Hematopoietic multipotent progenitor cell treated with erythropoietin and hydrocortisone succinate and interleukin-3 and kit ligand, for 8 days (in vitro differentiated cells): ENCODE measurements at regions not wholly inside any gene's neighbourhood (a gene's known extent, or its start where the extent isn't known, plus 50 kb on each side); places are given as distances from the start of the nearest gene placed in this dataset.

Experiments used
- DNase-seq: peaks from one replicate; pipeline ENCODE4 v3.0.0-alpha.2; 2015

- no peak for DNase-seq
These were observed 1093.4 kb downstream of the ADGRL3 start for GRCh38 chr4:62293551-62293950.

GRCh38 chr4:62292911-62293310, 1092.8 kb downstream of the ADGRL3 start:
- DNase-seq, result no peak

GRCh38 chr4:62288808-62289541, 1088.8 kb downstream of the ADGRL3 start:
- no peak for DNase-seq

- no peak for DNase-seq
These were observed 1084.9 kb downstream of the ADGRL3 start for GRCh38 chr4:62285026-62285425.

GRCh38 chr4:62279689-62280088, 1079.6 kb downstream of the ADGRL3 start:
- no peak for DNase-seq

- DNase-seq, result no peak
These were observed 1075.3 kb downstream of the ADGRL3 start for GRCh38 chr4:62275470-62275869.

- no peak for DNase-seq
These were observed 1074.7 kb downstream of the ADGRL3 start for GRCh38 chr4:62274782-62275181.

- no peak for DNase-seq
These were observed 1071.0 kb downstream of the ADGRL3 start for GRCh38 chr4:62271107-62271506.

GRCh38 chr4:62269918-62270317, 1069.8 kb downstream of the ADGRL3 start:
- DNase-seq, result no peak

- no peak for DNase-seq
These were observed 1063.3 kb downstream of the ADGRL3 start for GRCh38 chr4:62263454-62263853.

- no peak for DNase-seq
These were observed 1062.5 kb downstream of the ADGRL3 start for GRCh38 chr4:62262676-62263075.

- no peak for DNase-seq
These were observed 1060.1 kb downstream of the ADGRL3 start for GRCh38 chr4:62260254-62260653.

GRCh38 chr4:62256479-62256878, 1056.4 kb downstream of the ADGRL3 start:
- DNase-seq, result no peak

GRCh38 chr4:62252728-62253127, 1052.6 kb downstream of the ADGRL3 start:
- DNase-seq, result no peak

- no peak for DNase-seq
These were observed 1050.0 kb downstream of the ADGRL3 start for GRCh38 chr4:62250100-62250499.

GRCh38 chr4:62243895-62244294, 1043.8 kb downstream of the ADGRL3 start:
- DNase-seq, result no peak

- DNase-seq, result no peak
These were observed 1035.8 kb downstream of the ADGRL3 start for GRCh38 chr4:62235911-62236310.

- DNase-seq, result no peak
These were observed 1032.7 kb downstream of the ADGRL3 start for GRCh38 chr4:62232814-62233213.

- DNase-seq, result no peak
These were observed 1031.9 kb downstream of the ADGRL3 start for GRCh38 chr4:62231994-62232393.

- no peak for DNase-seq
These were observed 1026.0 kb downstream of the ADGRL3 start for GRCh38 chr4:62226082-62226481.

GRCh38 chr4:62222121-62222520, 1022.0 kb downstream of the ADGRL3 start:
- DNase-seq, result no peak

- DNase-seq, result no peak
These were observed 1010.4 kb downstream of the ADGRL3 start for GRCh38 chr4:62210486-62210885.

GRCh38 chr4:62209757-62210485, 1009.8 kb downstream of the ADGRL3 start:
- DNase-seq, result no peak

- no peak for DNase-seq
These were observed 1008.8 kb downstream of the ADGRL3 start for GRCh38 chr4:62208921-62209320.

GRCh38 chr4:62204136-62204535, 1004.0 kb downstream of the ADGRL3 start:
- DNase-seq, result no peak
